Caki2 (cell line): ENCODE measurements at regions not wholly inside any gene's neighbourhood (a gene's known extent, or its start where the extent isn't known, plus 50 kb on each side); places are given as distances from the start of the nearest gene placed in this dataset.

Experiments
- DNase-seq: peaks from one replicate; pipeline ENCODE4 v3.0.0-alpha.2; 2015; ENCODE audit warnings: low read depth
- in situ Hi-C: cut with HindIII; loops from 2 replicates; pipeline ENCODE4 v1.10.0; 2016; ENCODE audit warnings: low sequenced_read_pairs, low pct_unique_long_range_greater_than_20kb, mixed read lengths

DNA sequence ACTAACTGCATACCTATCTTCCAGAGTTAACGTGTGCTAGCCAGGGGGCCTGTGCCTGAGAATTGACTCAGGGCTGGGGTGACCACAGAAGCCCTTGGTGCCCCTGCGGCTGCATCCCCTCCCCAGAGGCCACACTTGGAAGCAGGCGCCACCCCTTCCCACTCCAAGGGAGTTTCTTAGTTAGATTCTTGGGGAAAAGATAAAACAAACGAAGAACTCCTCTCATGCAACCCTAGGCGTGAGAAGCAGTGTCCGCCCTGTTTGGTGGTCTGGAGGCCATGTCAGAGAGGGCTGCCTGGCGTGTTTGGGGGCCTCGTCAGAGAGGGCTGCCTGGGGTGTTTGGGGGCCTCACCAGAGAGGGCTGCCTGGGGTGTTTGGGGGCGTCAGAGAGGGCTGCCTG, 50.3 kb upstream of the HGFAC start:
- DNase-seq = no peak

More for the DNA sequence above, 50.3 kb upstream of the HGFAC start:
- in situ Hi-C loops = no loop called here
